Activated T-helper 1 cell treated with anti-CD3 and anti-CD28 coated beads, Interleukin-12 subunit alpha, Interleukin-12 subunit beta, Interleukin-2, Interleukin-4 antibody, amounts not matched to agents 30 ng/mL and 10 ng/mL and 1 ng/mL, durations not matched to agents 14 hours and 24 hours and 36 hours (primary cell): ENCODE measurements at regions not wholly inside any gene's neighbourhood (a gene's known extent, or its start where the extent isn't known, plus 50 kb on each side); places are given as distances from the start of the nearest gene placed in this dataset.
"Not testable (repeated sequence)": the region's sequence is repeated elsewhere in the genome, so short reads cannot be mapped to it uniquely, and the experiment has no call there.

Experiments used
- DNase-seq: peaks from one replicate; pipeline ENCODE4 v3.0.0; 2021; ENCODE audit warnings: low spot score
- H3K27ac Mint-ChIP-seq: one replicate; pipeline ENCODE4 v1.8.0; 2021; ENCODE audit warnings: mild to moderate bottlenecking, mixed read lengths
- H3K27me3 Mint-ChIP-seq: one replicate; pipeline ENCODE4 v1.8.0; 2022; ENCODE audit warnings: mild to moderate bottlenecking, moderate library complexity, mixed read lengths; ENCODE audit not compliant: insufficient read depth
- H3K36me3 Mint-ChIP-seq: one replicate; pipeline ENCODE4 v1.8.0; 2021; ENCODE audit warnings: low read depth, mixed read lengths
- H3K4me1 Mint-ChIP-seq: one replicate; pipeline ENCODE4 v1.8.0; 2021; ENCODE audit warnings: low read depth, mixed read lengths
- H3K4me3 Mint-ChIP-seq: one replicate; pipeline ENCODE4 v1.8.0; 2021; ENCODE audit warnings: mild to moderate bottlenecking, moderate library complexity, mixed read lengths
- H3K9me3 Mint-ChIP-seq: one replicate; pipeline ENCODE4 v1.8.0; 2021; ENCODE audit warnings: mixed read lengths
- intact Hi-C: fragments of 100-400 bp; cut with micrococcal nuclease; formaldehyde crosslinking; loops from one replicate; pipeline ENCODE4 v1.15.1; 2024

GRCh38 chr22:47878460-47878859 is 1116.0 kb downstream of the TBC1D22A start:
- H3K4me3 Mint-ChIP-seq = no peak overlapping the region
- no peaks in the 10 kb centered on the region for H3K9me3 Mint-ChIP-seq
- intact Hi-C loops = no loop called here

GRCh38 chr22:47872761-47873535 is 1110.5 kb downstream of the TBC1D22A start:
- Mint-ChIP-seq H3K9me3 (no peaks in the 10 kb centered on the region), H3K4me3 (no peak overlapping the region), H3K36me3 (no peaks in the 10 kb centered on the region), H3K27ac (no peak overlapping the region), H3K27me3 (peaks cover 6% of the 10 kb centered on the region), H3K4me1 (no peaks in the 10 kb centered on the region)
- DNase-seq = no peak
- intact Hi-C loops = no loop called here

More at GRCh38 chr22:47878460-47878859, 1116.0 kb downstream of the TBC1D22A start:
- Mint-ChIP-seq H3K27ac (no peak overlapping the region), H3K36me3 (no peaks in the 10 kb centered on the region), H3K27me3 (peaks cover 4% of the 10 kb centered on the region), H3K4me1 (no peaks in the 10 kb centered on the region)
- no peak for DNase-seq

GRCh38 chr22:47865626-47866025 is 1103.2 kb downstream of the TBC1D22A start:
- no peak for DNase-seq
- no peak overlapping the region for H3K27ac Mint-ChIP-seq
- intact Hi-C loops = no loop called here
- H3K4me3 Mint-ChIP-seq = no peak overlapping the region
- H3K27me3 Mint-ChIP-seq = peaks cover 2% of the 10 kb centered on the region
- H3K9me3 Mint-ChIP-seq = no peaks in the 10 kb centered on the region
- no peaks in the 10 kb centered on the region for H3K36me3 Mint-ChIP-seq
- no peaks in the 10 kb centered on the region for H3K4me1 Mint-ChIP-seq

GRCh38 chr22:47862394-47862793 is 1099.9 kb downstream of the TBC1D22A start:
- no peaks in the 10 kb centered on the region for H3K9me3 Mint-ChIP-seq
- intact Hi-C loops = no loop called here
- DNase-seq = no peak
- H3K36me3 Mint-ChIP-seq = no peaks in the 10 kb centered on the region
- no peak overlapping the region for H3K4me3 Mint-ChIP-seq
- H3K27ac Mint-ChIP-seq = no peak overlapping the region
- H3K27me3 Mint-ChIP-seq = no peaks in the 10 kb centered on the region
- H3K4me1 Mint-ChIP-seq = no peaks in the 10 kb centered on the region

- DNase-seq, H3K4me1 Mint-ChIP-seq, intact Hi-C loops, H3K9me3 Mint-ChIP-seq, H3K27me3 Mint-ChIP-seq, H3K27ac Mint-ChIP-seq, H3K4me3 Mint-ChIP-seq, H3K36me3 Mint-ChIP-seq: not testable (repeated sequence)
Observed at GRCh38 chr22:47860907-47861306, 1098.5 kb downstream of the TBC1D22A start.

GRCh38 chr22:47859881-47860525 is 1097.6 kb downstream of the TBC1D22A start:
- Mint-ChIP-seq H3K9me3 (no peaks in the 10 kb centered on the region), H3K27me3 (no peaks in the 10 kb centered on the region), H3K4me1 (no peaks in the 10 kb centered on the region), H3K4me3 (no peak overlapping the region), H3K36me3 (no peaks in the 10 kb centered on the region), H3K27ac (no peak overlapping the region)
- intact Hi-C loops = no loop called here
- DNase-seq = no peak

- intact Hi-C loops = no loop called here
- Mint-ChIP-seq H3K27ac (no peak overlapping the region), H3K4me3 (no peak overlapping the region), H3K36me3 (no peaks in the 10 kb centered on the region), H3K27me3 (peaks cover 2% of the 10 kb centered on the region), H3K4me1 (no peaks in the 10 kb centered on the region), H3K9me3 (no peaks in the 10 kb centered on the region)
- no peak for DNase-seq
Observed at GRCh38 chr22:47858773-47859306, 1096.4 kb downstream of the TBC1D22A start.

GRCh38 chr22:47854680-47855079 is 1092.2 kb downstream of the TBC1D22A start:
- H3K27me3 Mint-ChIP-seq = peaks cover 2% of the 10 kb centered on the region
- H3K4me3 Mint-ChIP-seq = no peak overlapping the region
- H3K27ac Mint-ChIP-seq = no peak overlapping the region
- no peaks in the 10 kb centered on the region for H3K9me3 Mint-ChIP-seq
- H3K36me3 Mint-ChIP-seq = no peaks in the 10 kb centered on the region
- intact Hi-C loops = no loop called here
- H3K4me1 Mint-ChIP-seq = no peaks in the 10 kb centered on the region
- DNase-seq = no peak

- Mint-ChIP-seq H3K36me3 (no peaks in the 10 kb centered on the region), H3K27me3 (peaks cover 2% of the 10 kb centered on the region), H3K4me3 (no peak overlapping the region), H3K9me3 (no peaks in the 10 kb centered on the region), H3K4me1 (no peaks in the 10 kb centered on the region), H3K27ac (no peak overlapping the region)
- intact Hi-C loops = no loop called here
- DNase-seq = no peak
Observed at GRCh38 chr22:47854251-47854650, 1091.8 kb downstream of the TBC1D22A start.

GRCh38 chr22:47853750-47854149 is 1091.3 kb downstream of the TBC1D22A start:
- intact Hi-C loops = no loop called here
- no peaks in the 10 kb centered on the region for H3K4me1 Mint-ChIP-seq

GRCh38 chr22:47851586-47851985 is 1089.1 kb downstream of the TBC1D22A start:
- no peaks in the 10 kb centered on the region for H3K4me1 Mint-ChIP-seq
- peaks cover 5% of the 10 kb centered on the region for H3K27me3 Mint-ChIP-seq
- no peak for DNase-seq
- H3K9me3 Mint-ChIP-seq = no peaks in the 10 kb centered on the region
- H3K36me3 Mint-ChIP-seq = no peaks in the 10 kb centered on the region
- intact Hi-C loops = no loop called here
- no peak overlapping the region for H3K4me3 Mint-ChIP-seq
- no peak overlapping the region for H3K27ac Mint-ChIP-seq

More at GRCh38 chr22:47853750-47854149, 1091.3 kb downstream of the TBC1D22A start:
- no peak for DNase-seq
- Mint-ChIP-seq H3K27ac (no peak overlapping the region), H3K9me3 (no peaks in the 10 kb centered on the region), H3K36me3 (no peaks in the 10 kb centered on the region), H3K27me3 (peaks cover 2% of the 10 kb centered on the region), H3K4me3 (no peak overlapping the region)

- Mint-ChIP-seq H3K27me3 (peaks cover 5% of the 10 kb centered on the region), H3K9me3 (no peaks in the 10 kb centered on the region), H3K36me3 (no peaks in the 10 kb centered on the region), H3K4me1 (no peaks in the 10 kb centered on the region), H3K4me3 (no peak overlapping the region), H3K27ac (no peak overlapping the region)
- DNase-seq = no peak
- intact Hi-C loops = no loop called here
Observed at GRCh38 chr22:47850644-47851151, 1088.2 kb downstream of the TBC1D22A start.

- intact Hi-C loops = no loop called here
- no peak for DNase-seq
- Mint-ChIP-seq H3K27me3 (peaks cover 3% of the 10 kb centered on the region), H3K9me3 (no peaks in the 10 kb centered on the region), H3K27ac (no peak overlapping the region), H3K4me3 (no peak overlapping the region), H3K36me3 (no peaks in the 10 kb centered on the region), H3K4me1 (no peaks in the 10 kb centered on the region)
Observed at GRCh38 chr22:47849576-47849975, 1087.1 kb downstream of the TBC1D22A start.
